ENCODE measurements at regions not wholly inside any gene's neighbourhood (a gene's known extent, or its start where the extent isn't known, plus 50 kb on each side); places are given as distances from the start of the nearest gene placed in this dataset.
"Not testable (repeated sequence)": the region's sequence is repeated elsewhere in the genome, so short reads cannot be mapped to it uniquely, and the experiment has no call there.

DNA sequence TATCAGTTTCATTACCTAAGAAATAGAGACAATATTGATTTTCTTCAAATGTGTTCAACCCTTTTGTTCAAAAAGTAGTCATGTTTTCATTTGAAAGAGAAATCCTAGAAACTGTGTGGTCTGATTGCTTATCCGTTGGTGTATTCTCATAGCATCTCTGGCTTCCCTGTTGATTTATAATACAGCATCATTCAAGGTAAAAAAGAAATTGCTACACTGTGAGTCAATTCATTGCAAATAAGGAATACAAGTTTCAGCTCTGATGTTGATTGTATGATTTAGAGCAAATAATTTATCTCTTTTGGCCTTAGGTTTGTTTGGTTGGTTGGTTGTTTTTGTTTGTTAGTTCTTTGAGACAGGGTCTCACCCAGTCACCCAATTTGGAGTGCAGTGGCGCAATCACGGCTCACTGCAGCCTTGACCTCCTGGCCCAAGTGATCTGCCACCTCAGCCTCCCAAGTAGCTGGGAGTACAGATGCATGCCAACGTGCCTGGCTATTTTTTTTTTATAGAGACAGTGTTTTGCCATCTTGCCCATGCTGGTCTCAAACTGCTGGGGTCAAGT, 185.5 kb upstream of the TNFAIP3 start:
- TF ChIP-seq CTCF (IDR thresholded peaks at IDR 0.05; ENCODE audit: extremely low read depth, missing control alignments): no peak
- DNase-seq (ENCODE audit: low spot score): no peak

GRCh38 chr6:137682658-137683057, 184.4 kb upstream of the TNFAIP3 start:
- DNase-seq (ENCODE audit: low spot score): not testable (repeated sequence)

DNA sequence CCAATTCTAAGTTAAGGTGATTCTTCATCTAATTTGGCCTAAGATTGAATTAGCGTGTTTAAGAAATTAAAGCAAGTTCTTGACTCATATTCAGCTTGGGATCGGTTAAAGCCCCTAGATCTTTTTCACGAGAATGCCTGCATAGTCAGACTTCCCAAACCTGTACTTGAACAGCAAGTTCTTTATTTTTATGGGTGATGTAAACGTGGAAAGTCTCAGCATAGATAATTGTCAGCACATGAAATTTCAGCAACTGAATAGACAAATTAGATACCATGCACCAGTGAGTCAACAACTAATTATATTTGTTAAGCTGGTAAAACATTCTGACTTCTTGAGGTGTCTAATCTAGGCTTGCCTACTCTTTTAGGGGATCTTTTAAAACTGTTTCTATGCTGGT, 183.1 kb upstream of the TNFAIP3 start:
- DNase-seq (ENCODE audit: low spot score): no peak
- TF ChIP-seq CTCF (IDR thresholded peaks at IDR 0.05; ENCODE audit: extremely low read depth, missing control alignments): no peak

DNA sequence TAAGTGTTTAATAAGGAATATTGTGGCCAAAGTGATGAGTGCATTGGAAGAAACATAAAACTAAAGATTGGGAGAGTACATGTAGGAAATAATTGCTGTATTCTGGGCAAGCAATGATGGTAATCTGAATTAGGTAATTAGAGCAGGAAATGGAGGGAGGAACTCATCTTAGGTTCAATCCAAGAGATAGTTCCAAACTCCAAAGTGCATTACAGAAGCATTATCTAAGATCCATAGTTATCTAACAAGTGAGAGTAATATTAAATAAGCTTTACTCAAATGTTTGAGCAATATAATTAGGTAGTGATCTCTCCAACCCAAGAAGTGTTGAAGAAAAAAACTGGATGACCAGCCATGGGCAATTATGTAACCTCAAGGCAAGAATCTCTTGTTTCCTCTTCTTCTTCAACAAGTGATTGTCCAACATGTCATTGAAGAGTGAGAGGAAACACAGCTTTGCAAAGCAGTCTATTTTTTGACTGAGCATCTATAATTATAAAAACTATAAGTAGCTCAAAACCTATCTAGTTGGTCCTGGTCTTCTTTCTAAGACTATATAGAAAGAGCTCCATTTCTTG, 181.2 kb upstream of the TNFAIP3 start:
- DNase-seq (ENCODE audit: low spot score): no peak
- TF ChIP-seq CTCF (IDR thresholded peaks at IDR 0.05; ENCODE audit: extremely low read depth, missing control alignments): no peak

GRCh38 chr6:137687818-137688217, 179.2 kb upstream of the TNFAIP3 start:
- TF ChIP-seq CTCF (IDR thresholded peaks at IDR 0.05; ENCODE audit: extremely low read depth, missing control alignments): no peak
- DNase-seq (ENCODE audit: low spot score): no peak

DNA sequence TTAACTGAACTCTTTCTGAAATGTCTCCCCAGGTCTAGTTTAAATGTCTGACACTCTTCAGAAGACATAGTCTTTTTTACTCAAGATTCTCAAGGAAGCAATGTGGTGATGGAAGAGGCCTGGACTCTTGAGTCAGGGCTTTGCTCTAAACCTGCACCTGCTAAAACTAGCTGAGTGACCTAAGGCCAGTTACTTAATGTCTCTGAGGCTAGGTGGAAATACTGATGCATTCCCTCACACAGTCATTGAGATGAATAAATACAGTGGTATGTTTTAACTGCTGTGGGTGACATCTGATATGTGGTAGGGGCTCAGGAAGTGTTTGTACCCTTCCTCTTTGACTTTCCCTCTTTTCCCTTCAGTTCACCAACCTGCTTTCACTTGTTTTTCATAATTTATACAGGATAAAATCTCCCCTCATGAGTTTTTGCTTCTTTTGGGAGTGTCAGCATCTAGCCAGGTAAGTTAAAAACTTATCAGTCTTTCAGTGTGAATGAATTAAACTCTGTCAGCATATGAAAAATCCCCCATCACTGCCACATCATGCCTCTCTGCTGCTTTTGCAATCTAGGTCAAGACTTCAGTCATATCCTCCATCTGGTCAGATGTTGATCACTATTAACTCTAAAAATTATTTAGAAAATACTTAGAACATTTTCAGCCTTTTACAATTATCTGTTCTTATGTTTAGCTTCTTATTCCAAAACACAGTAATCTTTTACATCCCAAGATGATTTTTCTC, 178.7 kb upstream of the TNFAIP3 start:
- DNase-seq (ENCODE audit: low spot score): no peak
- no peak for TF ChIP-seq CTCF (IDR thresholded peaks at IDR 0.05; ENCODE audit: extremely low read depth, missing control alignments)

DNA sequence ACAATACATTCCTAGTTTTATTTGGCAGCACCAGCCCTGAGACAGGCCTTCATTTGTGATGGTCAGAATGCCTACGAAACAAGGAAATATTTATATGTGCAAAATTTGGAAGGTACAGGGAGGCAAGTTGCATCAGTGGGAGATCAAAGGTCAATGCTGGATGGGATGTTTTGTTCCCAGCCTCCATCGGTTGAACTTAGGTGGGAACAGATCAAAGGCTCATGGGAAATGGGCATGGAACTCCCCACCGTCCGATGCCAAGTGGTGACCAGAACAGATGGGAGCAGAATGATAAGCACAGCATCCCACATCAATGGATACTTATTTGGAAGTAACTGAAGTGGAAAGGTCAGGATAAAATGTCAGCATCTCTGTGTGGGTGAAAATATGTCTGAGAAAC, 177.7 kb upstream of the TNFAIP3 start:
- DNase-seq (ENCODE audit: low spot score): no peak
- TF ChIP-seq CTCF (IDR thresholded peaks at IDR 0.05; ENCODE audit: extremely low read depth, missing control alignments): no peak
